ENCODE measurements at regions not wholly inside any gene's neighbourhood (a gene's known extent, or its start where the extent isn't known, plus 50 kb on each side); places are given as distances from the start of the nearest gene placed in this dataset.

- Histone ChIP-seq H3K4me3 (no peak overlapping the region), H3K36me3 (no peaks in the 10 kb centered on the region), H3K4me1 (no peaks in the 10 kb centered on the region), H3K9me3 (replicated peaks) (peaks cover 25% of the 10 kb centered on the region), H3K27ac (replicated peaks) (no peak overlapping the region), H3K27me3 (ENCODE audit: low read depth) (peaks cover 31% of the 10 kb centered on the region)
- intact Hi-C loops (cut with micrococcal nuclease) = no loop called here
- TF ChIP-seq CTCF (IDR thresholded peaks at IDR 0.05; ENCODE audit: borderline replicate concordance) = no peak
- DNase-seq = no peak
These were observed 75.0 kb upstream of the EXOC2 start for GRCh38 chr6:767755-768512.

- Histone ChIP-seq H3K4me3 (no peak overlapping the region), H3K27ac (replicated peaks) (no peak overlapping the region), H3K27me3 (ENCODE audit: low read depth) (peaks cover 33% of the 10 kb centered on the region), H3K4me1 (no peaks in the 10 kb centered on the region), H3K36me3 (no peaks in the 10 kb centered on the region), H3K9me3 (replicated peaks) (peaks cover 12% of the 10 kb centered on the region)
- intact Hi-C loops (cut with micrococcal nuclease) = no loop called here
- TF ChIP-seq CTCF (IDR thresholded peaks at IDR 0.05; ENCODE audit: borderline replicate concordance) = no peak
- DNase-seq = no peak
These were observed 73.7 kb upstream of the EXOC2 start for GRCh38 chr6:766625-767024.

GRCh38 chr6:761997-762396 is 69.1 kb upstream of the EXOC2 start:
- H3K9me3 ChIP-seq (replicated peaks) = peaks cover 2% of the 10 kb centered on the region
- TF ChIP-seq CTCF (IDR thresholded peaks at IDR 0.05; ENCODE audit: borderline replicate concordance) = no peak
- no peak overlapping the region for H3K4me3 ChIP-seq
- no peak overlapping the region for H3K27ac ChIP-seq (replicated peaks)
- intact Hi-C loops (cut with micrococcal nuclease) = no loop called here
- H3K27me3 ChIP-seq (ENCODE audit: low read depth) = peaks cover 36% of the 10 kb centered on the region
- no peaks in the 10 kb centered on the region for H3K36me3 ChIP-seq
- no peaks in the 10 kb centered on the region for H3K4me1 ChIP-seq
- DNase-seq = no peak

GRCh38 chr6:760982-761955 is 68.3 kb upstream of the EXOC2 start:
- no peak for TF ChIP-seq CTCF (IDR thresholded peaks at IDR 0.05; ENCODE audit: borderline replicate concordance)
- H3K27ac ChIP-seq (replicated peaks) = no peak overlapping the region
- no peak for DNase-seq
- H3K27me3 ChIP-seq (ENCODE audit: low read depth) = peaks cover 36% of the 10 kb centered on the region
- intact Hi-C loops (cut with micrococcal nuclease) = no loop called here
- H3K9me3 ChIP-seq (replicated peaks) = peaks cover 5% of the 10 kb centered on the region
- no peak overlapping the region for H3K4me3 ChIP-seq
- no peaks in the 10 kb centered on the region for H3K4me1 ChIP-seq
- H3K36me3 ChIP-seq = no peaks in the 10 kb centered on the region

GRCh38 chr6:759729-760128 is 66.8 kb upstream of the EXOC2 start:
- Histone ChIP-seq H3K4me1 (no peaks in the 10 kb centered on the region), H3K27me3 (ENCODE audit: low read depth) (peaks cover 26% of the 10 kb centered on the region), H3K4me3 (no peak overlapping the region), H3K9me3 (replicated peaks) (peaks cover 5% of the 10 kb centered on the region), H3K27ac (replicated peaks) (no peak overlapping the region), H3K36me3 (no peaks in the 10 kb centered on the region)
- DNase-seq = no peak
- TF ChIP-seq CTCF (IDR thresholded peaks at IDR 0.05; ENCODE audit: borderline replicate concordance) = no peak
- intact Hi-C loops (cut with micrococcal nuclease) = no loop called here

All from left ventricle myocardium inferior (tissue), 1 donor.